ENCODE measurements at regions not wholly inside any gene's neighbourhood (a gene's known extent, or its start where the extent isn't known, plus 50 kb on each side); places are given as distances from the start of the nearest gene placed in this dataset.
"Not testable (repeated sequence)": the region's sequence is repeated elsewhere in the genome, so short reads cannot be mapped to it uniquely, and the experiment has no call there.

DNA sequence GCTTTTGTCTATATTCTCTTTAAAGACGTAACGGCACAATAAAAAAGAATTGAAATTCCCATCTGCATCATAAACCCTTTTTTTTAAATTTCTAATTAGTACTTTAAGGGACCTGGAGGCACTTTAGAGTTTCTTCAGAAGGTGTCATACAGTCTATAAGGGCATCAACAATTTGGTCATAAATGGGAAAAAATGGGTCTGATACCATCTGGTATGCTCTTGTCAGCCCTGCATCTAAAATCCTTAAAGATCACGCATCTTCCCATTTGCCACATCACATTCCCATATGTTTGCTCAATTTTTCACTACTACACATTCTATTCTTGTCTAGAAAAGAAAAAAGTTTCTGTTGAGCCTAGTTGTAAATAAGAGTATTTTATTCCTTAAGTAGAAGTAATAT lies 53.8 kb downstream of the COX7C start:
- DNase-seq, result no peak

DNA sequence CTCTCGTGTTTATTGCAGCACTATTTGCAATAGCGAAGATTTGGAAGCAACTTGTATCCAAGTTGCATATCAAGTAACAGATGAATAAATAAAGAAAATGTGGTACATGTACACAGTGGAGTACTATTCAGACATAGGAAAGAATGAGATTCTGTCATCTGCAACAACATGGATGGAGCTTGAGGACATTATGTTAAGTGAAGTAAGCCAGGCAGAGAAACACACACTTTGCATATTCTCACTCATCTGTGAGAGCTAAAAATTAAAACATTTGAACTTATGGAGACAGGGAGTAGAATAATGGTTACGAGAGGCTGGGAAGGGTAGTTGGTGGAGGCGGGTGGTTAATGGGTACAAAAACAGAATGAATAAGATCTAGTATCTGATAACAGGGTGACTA lies 56.3 kb downstream of the COX7C start:
- DNase-seq, result no peak

DNA sequence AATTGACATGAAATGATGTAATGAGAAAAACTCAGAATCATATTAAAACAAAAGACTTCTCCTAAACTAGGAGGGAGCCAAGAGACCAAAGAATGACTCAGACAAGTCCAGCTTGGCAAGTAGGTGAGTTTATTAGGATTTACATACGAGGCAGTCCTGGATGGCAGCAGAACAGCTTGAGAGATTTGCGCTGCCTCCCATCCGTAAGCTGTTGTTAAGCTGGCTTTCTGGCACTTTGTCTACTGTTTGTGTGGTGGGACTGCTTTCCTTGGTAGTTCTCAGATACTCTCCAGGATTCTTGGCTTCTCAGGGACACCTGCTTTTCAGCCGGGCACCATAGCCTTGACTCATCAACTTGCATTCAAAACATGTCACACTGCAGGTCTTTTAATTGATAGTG lies 57.6 kb downstream of the COX7C start:
- DNase-seq, result no peak

- DNase-seq, result peak; percentile 36
Observed at GRCh38 chr5:86679529-86679928, 61.8 kb downstream of the COX7C start.

DNA sequence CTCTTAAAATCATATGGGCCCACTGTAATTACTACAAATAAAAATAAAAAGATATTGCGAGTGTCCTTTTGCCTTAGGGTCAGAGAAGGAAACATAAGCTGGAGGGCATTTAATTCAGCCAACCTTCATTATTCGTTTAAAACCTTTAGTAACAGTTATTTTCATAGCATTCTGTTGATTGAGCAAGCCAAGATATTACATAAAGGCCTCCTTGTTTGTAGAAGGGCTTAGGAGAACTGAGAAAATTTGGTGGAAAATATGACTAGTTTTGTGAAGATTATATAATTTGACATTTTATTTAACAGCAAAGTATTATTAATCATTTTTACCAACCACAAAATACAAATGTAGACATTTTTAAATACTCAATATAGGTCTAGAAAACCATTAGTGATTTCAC lies 62.2 kb downstream of the COX7C start:
- no peak for DNase-seq

DNA sequence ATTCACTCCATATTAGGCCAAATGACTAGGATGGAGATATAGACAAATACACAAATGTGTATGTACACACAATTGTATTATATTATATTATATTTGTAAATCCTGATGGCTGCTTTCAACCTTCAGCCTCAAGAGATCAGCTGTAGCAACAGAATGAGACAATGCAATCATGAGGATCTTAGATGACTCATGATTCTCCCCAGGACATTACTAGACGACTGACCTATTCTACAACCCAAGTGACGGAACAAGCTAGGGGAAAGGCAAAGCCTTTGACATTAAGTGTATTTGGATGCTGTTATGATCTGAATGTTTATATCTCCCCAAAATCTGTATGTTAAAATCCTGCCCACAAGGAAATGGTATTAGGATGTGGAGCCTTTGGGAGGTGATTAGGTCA lies 66.5 kb downstream of the COX7C start:
- DNase-seq, result no peak

GRCh38 chr5:86686046-86686445 lies 68.3 kb downstream of the COX7C start:
- no peak for DNase-seq

DNA sequence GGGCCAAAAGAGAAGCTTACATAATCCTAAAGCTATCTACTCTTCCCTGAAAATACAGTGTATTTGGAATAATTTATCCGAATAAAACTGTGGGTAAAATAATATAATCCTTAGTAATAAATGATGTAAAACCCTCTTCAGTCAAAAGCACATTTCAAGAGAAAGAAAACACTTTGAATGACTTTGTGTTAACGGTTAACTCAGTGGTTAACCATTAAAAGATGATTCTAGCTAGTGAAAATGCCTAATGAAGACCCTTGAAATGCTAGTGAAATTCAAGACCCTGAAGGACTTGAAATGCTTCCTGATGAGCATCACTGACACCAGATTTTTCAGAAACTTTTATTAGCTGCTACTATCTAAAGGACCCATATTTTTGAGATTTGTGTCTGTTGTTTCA lies 70.7 kb downstream of the COX7C start:
- no peak for DNase-seq

DNA sequence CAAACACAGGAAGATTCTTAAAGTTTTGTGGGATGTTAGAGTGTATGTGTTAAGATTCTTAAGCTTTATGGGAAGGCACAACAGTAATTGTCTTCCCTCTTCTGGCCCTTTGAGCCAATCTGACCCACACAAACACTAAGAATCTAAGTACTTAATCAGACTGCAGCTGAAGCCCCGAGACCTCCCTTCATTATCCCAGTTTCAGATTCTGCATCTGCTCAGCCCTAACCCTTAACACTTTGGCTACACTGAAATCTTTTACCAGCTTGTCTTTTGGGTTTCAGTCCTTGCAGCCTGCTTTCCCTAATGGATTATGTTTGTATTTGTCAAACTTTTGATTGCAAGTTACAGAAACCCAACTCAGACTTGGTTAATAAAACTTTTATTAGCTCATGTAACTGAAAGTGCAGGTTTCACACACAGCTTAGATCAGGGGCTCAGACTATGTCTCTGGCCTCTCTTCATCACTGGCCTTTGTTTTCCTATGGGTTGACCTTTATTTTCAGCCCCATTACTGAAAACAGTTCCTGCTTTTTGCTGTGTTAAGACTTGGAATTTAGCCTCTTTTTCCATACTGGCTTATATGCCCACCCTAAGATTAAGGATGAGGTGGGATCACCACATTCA lies 71.5 kb downstream of the COX7C start:
- DNase-seq, result no peak

GRCh38 chr5:86709157-86709881 lies 91.6 kb downstream of the COX7C start:
- DNase-seq, result no peak

GRCh38 chr5:86716121-86716520 lies 98.4 kb downstream of the COX7C start:
- no peak for DNase-seq

DNA sequence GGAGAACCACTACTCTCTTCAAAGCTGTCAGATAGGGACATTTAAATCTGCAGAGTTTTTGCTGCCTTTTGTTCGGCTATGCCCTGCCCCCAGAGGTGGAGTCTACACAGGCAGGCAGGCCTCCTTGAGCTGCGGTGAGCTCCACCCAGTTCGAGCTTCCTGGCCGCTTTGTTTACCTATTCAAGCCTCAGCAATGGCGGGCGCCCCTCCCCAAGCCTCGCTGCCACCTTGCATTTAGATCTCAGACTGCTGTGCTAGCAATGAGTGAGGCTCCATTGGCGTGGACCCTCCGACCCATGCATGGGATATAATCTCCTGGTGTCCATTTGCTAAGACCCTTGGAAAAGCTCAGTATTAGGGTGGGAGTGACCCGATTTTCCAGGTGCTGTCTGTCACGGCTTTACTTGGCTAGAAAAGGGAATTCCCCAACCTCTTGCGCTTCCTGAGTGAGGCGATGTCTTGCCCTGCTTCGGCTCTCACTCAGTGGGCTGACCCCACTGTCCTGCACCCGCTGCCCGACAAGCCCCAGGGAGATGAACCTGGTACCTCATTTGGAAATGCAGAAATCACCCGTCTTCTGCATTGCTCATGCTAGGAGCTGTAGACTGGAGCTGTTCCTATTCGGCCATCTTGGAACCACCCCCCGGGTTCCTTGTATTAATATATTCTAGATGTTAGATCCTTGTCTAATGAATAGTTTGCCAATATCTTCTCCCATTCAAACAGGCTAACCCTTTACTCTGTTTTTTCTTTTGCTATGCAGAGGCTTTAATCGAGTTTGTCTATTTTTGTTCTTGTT lies 113.8 kb downstream of the COX7C start:
- not testable (repeated sequence) for DNase-seq

GRCh38 chr5:86735370-86735769 lies 117.6 kb downstream of the COX7C start:
- DNase-seq, result no peak

GRCh38 chr5:86737579-86737978 lies 119.8 kb downstream of the COX7C start:
- DNase-seq, result no peak

DNA sequence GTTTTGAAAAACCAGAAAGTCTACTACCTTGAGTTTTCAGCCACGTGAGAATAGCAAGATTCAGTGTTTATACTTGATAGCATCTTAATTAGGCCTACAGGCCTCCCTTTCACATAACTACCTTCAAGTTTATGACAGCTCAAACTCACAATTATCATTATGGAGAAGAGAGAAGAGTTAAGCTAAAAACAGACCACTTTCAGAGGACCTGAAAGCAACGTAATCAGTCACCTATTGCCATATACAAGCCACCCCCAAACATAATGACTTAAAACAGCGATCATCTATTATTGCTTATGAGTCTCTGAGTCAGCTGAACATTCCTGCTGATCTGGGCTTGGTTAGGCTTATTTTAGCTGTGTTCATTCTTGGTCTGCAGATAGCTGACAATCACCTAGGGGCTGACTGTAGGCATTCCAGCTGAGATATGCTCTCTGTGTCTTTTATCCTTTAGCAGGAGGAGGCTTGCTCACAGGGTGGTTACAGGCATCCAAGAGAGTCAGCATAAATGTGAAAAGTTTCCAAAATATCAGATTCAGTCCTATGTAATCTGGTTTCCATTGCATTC lies 130.9 kb downstream of the COX7C start:
- DNase-seq, result no peak

- no peak for DNase-seq
Observed at GRCh38 chr5:86749841-86750240, 132.1 kb downstream of the COX7C start.

- no peak for DNase-seq
Observed at GRCh38 chr5:86756839-86757238, 139.1 kb downstream of the COX7C start.

DNA sequence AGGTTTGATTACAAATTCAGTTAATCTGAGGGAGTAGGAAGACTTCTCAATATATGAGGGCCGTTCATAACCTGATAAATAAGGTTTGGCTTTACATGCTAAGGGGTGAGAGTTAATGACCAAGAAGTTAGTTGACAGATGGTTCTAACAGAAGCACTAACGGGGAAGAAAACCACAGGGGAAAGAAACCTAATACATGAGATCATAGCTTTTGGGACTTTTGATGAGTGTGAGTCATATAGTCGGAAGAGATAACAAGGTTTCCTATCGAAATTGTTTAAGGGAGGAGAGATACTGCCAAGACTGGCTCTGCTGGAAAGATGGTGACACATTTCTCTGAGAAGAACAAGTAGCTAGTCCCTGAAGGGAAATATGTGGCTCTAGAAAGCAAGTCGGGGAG lies 140.1 kb downstream of the COX7C start:
- no peak for DNase-seq

- no peak for DNase-seq
Observed at GRCh38 chr5:86760661-86761060, 142.9 kb downstream of the COX7C start.

- DNase-seq, result no peak
Observed at GRCh38 chr5:86763929-86764328, 146.2 kb downstream of the COX7C start.

GRCh38 chr5:86765778-86766502 lies 148.2 kb downstream of the COX7C start:
- no peak for DNase-seq

DNA sequence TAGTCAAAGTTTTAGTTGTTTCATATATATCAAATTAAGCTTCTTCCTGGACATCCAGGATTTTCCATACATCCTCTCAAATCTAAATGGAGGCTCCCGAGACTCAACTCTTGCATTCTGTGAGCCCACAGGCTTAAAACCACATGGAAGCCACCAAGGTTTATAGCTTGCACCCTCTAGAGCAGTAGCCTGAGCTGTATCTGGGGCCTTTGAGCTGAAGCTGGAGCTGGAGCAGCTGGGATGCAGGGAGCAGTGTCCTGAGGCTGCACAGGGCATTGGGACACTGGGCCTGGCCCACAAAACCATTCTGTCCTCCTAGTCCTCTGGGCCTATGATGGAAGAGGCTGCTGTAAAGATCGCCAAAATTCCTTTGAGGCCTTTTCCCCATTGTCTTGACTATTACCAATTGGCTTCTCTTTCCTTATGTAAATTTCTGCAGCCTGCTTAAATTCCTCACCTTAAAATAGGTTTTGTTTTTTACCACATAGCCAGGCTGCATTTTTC lies 151.0 kb downstream of the COX7C start:
- DNase-seq, result no peak

GRCh38 chr5:86780018-86780417 lies 162.3 kb downstream of the COX7C start:
- DNase-seq, result no peak
